Suprapubic skin (tissue), 4 donors: ENCODE measurements at regions not wholly inside any gene's neighbourhood (a gene's known extent, or its start where the extent isn't known, plus 50 kb on each side); places are given as distances from the start of the nearest gene placed in this dataset.

Experiments used
- DNase-seq, 2 donors: peaks; one replicate each; pipeline ENCODE4 v3.0.0-alpha.2; 2019; ENCODE audit warnings: low spot score in 2 of 2
- H3K27ac ChIP-seq: fragments of 200-600 bp; sonication (generic); one replicate; pipeline ENCODE4 v1.5.1; 2019
- H3K27me3 ChIP-seq: fragments of 200-600 bp; sonication (generic); one replicate; pipeline ENCODE4 v1.5.1; 2019
- H3K36me3 ChIP-seq: fragments of 200-600 bp; sonication (generic); one replicate; pipeline ENCODE4 v1.5.1; 2019
- H3K4me1 ChIP-seq: fragments of 200-600 bp; sonication (generic); one replicate; pipeline ENCODE4 v1.5.1; 2019
- H3K4me3 ChIP-seq: fragments of 200-600 bp; sonication (generic); one replicate; pipeline ENCODE4 v1.5.1; 2019; ENCODE audit warnings: mild to moderate bottlenecking
- H3K9me3 ChIP-seq: fragments of 200-600 bp; sonication (generic); one replicate; pipeline ENCODE4 v1.5.1; 2019
- EP300 ChIP-seq: sonication (generic); formaldehyde crosslinking; IDR thresholded peaks from one replicate; pipeline ENCODE4 v1.6.1; 2017; ENCODE audit warnings: antibody characterized with exemption
- POLR2A ChIP-seq, 2 donors: fragments of 450-650 bp; IDR thresholded peaks; one replicate each; pipeline ENCODE4 v1.6.1; 2017; ENCODE audit warnings: antibody characterized with exemption in 2 of 2, mild to moderate bottlenecking in 2 of 2, moderate library complexity in 2 of 2
- POLR2AphosphoS5 ChIP-seq, 3 donors: sonication (generic); formaldehyde crosslinking; IDR thresholded peaks; one replicate each; pipeline ENCODE4 v1.6.1; 2017; ENCODE audit warnings: antibody characterized with exemption in 3 of 3
- WGBS: methylation state at CpG from one replicate; pipeline ENCODE4 v1.1.5; 2018; 5-methylcytosine and 5-hydroxymethylcytosine counted together
- TF ChIP-seq, protein P1 (sequence below), 2 donors: fragments of 200-600 bp in 1 of 2; fragments of 450-650 bp in 1 of 2; sonication (generic) in 1 of 2; IDR thresholded peaks; one replicate each; pipeline ENCODE4 v1.5.1; 2016 to 2019; ENCODE audit warnings: antibody characterized with exemption in 2 of 2, mild to moderate bottlenecking in 1 of 2, moderate library complexity in 1 of 2

- Histone ChIP-seq H3K4me1 (no peaks in the 10 kb centered on the region), H3K27me3 (no peaks in the 10 kb centered on the region), H3K27ac (no peak overlapping the region), H3K4me3 (no peak overlapping the region), H3K9me3 (no peaks in the 10 kb centered on the region), H3K36me3 (no peaks in the 10 kb centered on the region)
- no peak for DNase-seq
- WGBS, result 60% methylated on average over 4 of the region's 4 CpGs
- TF ChIP-seq EP300 (no peak), POLR2A (IDR thresholded peaks at IDR 0.05) (no peak), POLR2AphosphoS5 (IDR thresholded peaks at IDR 0.05) (no peak)
- TF ChIP-seq, protein P1, sequence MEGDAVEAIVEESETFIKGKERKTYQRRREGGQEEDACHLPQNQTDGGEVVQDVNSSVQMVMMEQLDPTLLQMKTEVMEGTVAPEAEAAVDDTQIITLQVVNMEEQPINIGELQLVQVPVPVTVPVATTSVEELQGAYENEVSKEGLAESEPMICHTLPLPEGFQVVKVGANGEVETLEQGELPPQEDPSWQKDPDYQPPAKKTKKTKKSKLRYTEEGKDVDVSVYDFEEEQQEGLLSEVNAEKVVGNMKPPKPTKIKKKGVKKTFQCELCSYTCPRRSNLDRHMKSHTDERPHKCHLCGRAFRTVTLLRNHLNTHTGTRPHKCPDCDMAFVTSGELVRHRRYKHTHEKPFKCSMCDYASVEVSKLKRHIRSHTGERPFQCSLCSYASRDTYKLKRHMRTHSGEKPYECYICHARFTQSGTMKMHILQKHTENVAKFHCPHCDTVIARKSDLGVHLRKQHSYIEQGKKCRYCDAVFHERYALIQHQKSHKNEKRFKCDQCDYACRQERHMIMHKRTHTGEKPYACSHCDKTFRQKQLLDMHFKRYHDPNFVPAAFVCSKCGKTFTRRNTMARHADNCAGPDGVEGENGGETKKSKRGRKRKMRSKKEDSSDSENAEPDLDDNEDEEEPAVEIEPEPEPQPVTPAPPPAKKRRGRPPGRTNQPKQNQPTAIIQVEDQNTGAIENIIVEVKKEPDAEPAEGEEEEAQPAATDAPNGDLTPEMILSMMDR (IDR thresholded peaks at IDR 0.05), result no peak
These were observed 201.5 kb upstream of the ESRRG start for GRCh38 chr1:216924732-216925131.

DNA sequence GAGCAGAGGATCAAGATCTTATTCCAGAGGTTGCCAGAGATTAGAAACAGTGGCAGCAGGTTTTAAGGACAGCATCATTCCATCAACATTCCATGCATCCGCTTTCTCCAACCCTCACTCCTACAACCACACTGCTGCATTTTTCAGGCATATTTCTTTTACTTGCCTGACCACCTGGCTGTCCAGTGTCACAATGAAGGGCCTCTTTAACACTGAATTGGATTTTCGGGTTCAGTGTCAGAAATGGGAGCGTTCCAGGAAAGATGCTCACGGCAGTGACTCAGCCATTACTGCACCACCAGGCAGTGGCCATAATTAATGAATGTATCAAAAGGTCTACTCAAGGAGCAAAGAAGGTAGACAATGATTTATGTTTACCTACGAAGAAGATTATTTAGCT is 200.4 kb upstream of the ESRRG start:
- Histone ChIP-seq H3K9me3 (no peaks in the 10 kb centered on the region), H3K27ac (no peak overlapping the region), H3K4me3 (no peak overlapping the region), H3K36me3 (no peaks in the 10 kb centered on the region), H3K4me1 (no peaks in the 10 kb centered on the region), H3K27me3 (no peaks in the 10 kb centered on the region)
- WGBS, result 82% methylated on average over 5 of the region's 5 CpGs
- no peak for DNase-seq
- TF ChIP-seq POLR2A (IDR thresholded peaks at IDR 0.05), result no peak
- TF ChIP-seq POLR2AphosphoS5 (IDR thresholded peaks at IDR 0.05), result no peak
- TF ChIP-seq EP300, result no peak
- TF ChIP-seq, protein P1 (IDR thresholded peaks at IDR 0.05), result no peak

- WGBS, result 100% methylated on average over 2 of the region's 2 CpGs
- DNase-seq, result no peak
- Histone ChIP-seq H3K36me3 (no peaks in the 10 kb centered on the region), H3K27me3 (no peaks in the 10 kb centered on the region), H3K9me3 (no peaks in the 10 kb centered on the region), H3K27ac (no peak overlapping the region), H3K4me1 (no peaks in the 10 kb centered on the region), H3K4me3 (no peak overlapping the region)
- TF ChIP-seq POLR2AphosphoS5 (IDR thresholded peaks at IDR 0.05) (no peak), POLR2A (IDR thresholded peaks at IDR 0.05) (no peak), EP300 (no peak)
- TF ChIP-seq, protein P1 (IDR thresholded peaks at IDR 0.05), result no peak
These were observed 199.2 kb upstream of the ESRRG start for GRCh38 chr1:216922406-216922805.

DNA sequence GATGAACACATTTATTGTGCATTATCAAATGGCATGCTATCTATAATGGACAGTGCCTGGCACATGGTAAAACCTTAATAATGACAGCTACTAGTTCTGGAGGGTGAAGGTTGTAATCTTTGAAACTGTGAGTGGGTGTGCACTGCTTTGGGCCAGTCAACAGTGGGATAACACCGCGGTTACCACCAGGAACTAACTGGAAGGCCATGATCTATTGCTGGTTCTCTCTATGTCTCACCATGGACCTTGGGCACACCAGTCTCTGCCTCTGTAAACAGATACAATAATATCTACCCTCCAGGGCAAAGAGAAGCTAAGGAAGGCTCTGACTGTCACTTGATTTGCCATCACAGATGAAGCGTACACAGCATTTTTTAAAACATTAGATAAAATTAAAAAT is 198.6 kb upstream of the ESRRG start:
- no peaks in the 10 kb centered on the region for H3K36me3 ChIP-seq
- WGBS, result 92% methylated on average over 3 of the region's 3 CpGs
- no peak for DNase-seq
- no peaks in the 10 kb centered on the region for H3K4me1 ChIP-seq
- no peaks in the 10 kb centered on the region for H3K9me3 ChIP-seq
- no peaks in the 10 kb centered on the region for H3K27me3 ChIP-seq
- TF ChIP-seq EP300 (no peak), POLR2A (IDR thresholded peaks at IDR 0.05) (no peak), POLR2AphosphoS5 (IDR thresholded peaks at IDR 0.05) (no peak)
- TF ChIP-seq, protein P1 (IDR thresholded peaks at IDR 0.05), result no peak
- no peak overlapping the region for H3K4me3 ChIP-seq
- no peak overlapping the region for H3K27ac ChIP-seq

- no peak overlapping the region for H3K4me3 ChIP-seq
- H3K27ac ChIP-seq, result no peak overlapping the region
- 63% methylated on average over 9 of the region's 9 CpGs for WGBS
- H3K9me3 ChIP-seq, result no peaks in the 10 kb centered on the region
- H3K27me3 ChIP-seq, result no peaks in the 10 kb centered on the region
- no peaks in the 10 kb centered on the region for H3K4me1 ChIP-seq
- TF ChIP-seq, protein P1 (IDR thresholded peaks at IDR 0.05), result no peak
- TF ChIP-seq EP300 (no peak), POLR2A (IDR thresholded peaks at IDR 0.05) (no peak), POLR2AphosphoS5 (IDR thresholded peaks at IDR 0.05) (no peak)
- DNase-seq, result no peak
- no peaks in the 10 kb centered on the region for H3K36me3 ChIP-seq
These were observed 196.1 kb upstream of the ESRRG start for GRCh38 chr1:216919060-216919970.
